ENCODE measurements at regions not wholly inside any gene's neighbourhood (a gene's known extent, or its start where the extent isn't known, plus 50 kb on each side); places are given as distances from the start of the nearest gene placed in this dataset.

DNA sequence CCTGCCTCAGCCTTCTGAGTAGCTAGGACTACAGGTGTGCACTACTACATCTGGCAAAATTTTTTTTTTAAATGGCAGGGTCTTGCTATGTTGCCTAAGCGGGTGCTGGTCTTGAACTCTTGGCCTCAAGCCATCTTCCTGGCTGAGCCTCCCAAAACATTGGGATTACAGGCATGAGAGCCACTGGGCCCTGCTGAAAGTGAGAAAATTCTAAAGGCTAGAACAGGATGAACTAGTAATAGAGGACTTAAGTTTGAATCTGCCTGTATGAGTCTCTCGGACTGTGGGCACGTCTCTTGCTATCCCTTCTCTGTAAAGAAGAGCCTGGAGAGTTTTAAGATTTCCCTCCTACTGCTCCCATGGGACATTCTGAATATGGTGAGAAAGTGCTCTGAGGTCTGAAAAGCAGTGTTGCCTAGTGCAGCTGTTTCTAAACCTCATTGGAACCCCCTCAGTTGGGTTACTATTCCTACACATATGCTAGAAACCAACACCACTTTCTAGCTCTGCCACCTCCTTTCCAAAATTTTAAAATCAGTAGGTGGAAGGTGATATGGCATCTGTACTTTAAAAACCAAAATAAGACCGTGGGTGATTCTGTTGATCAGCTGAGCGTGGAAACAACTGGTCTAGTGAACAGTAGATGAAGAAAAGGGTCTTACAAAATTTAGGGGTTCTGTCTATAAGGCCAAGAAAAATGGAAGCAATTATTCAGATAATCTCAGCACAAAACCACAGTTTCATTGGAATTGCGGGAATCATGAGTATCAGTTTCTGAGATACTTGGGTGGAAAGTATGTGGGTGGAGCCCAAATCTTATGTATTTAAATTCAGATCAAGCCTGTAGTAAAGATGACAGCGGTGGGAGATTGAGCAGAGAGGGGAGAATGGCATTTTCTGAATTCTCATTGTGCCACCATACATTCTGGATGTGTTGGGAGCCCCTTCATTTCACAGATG is 259.8 kb upstream of the CXCR4 start:
- TF ChIP-seq POLR2AphosphoS5 (IDR thresholded peaks at IDR 0.05; ENCODE audit: low read depth, low read length) (no peak), FOXP2 (optimal IDR thresholded peaks at IDR 0.05; ENCODE audit: borderline replicate concordance, extremely low read depth, extremely low read length, insufficient read depth) (no peak), TAF1 (IDR thresholded peaks at IDR 0.05; ENCODE audit: borderline replicate concordance, insufficient read depth, low read length) (no peak), SIN3A (IDR thresholded peaks at IDR 0.05; ENCODE audit: borderline replicate concordance, insufficient read depth, low read length) (no peak)
- TF ChIP-seq, protein P1, sequence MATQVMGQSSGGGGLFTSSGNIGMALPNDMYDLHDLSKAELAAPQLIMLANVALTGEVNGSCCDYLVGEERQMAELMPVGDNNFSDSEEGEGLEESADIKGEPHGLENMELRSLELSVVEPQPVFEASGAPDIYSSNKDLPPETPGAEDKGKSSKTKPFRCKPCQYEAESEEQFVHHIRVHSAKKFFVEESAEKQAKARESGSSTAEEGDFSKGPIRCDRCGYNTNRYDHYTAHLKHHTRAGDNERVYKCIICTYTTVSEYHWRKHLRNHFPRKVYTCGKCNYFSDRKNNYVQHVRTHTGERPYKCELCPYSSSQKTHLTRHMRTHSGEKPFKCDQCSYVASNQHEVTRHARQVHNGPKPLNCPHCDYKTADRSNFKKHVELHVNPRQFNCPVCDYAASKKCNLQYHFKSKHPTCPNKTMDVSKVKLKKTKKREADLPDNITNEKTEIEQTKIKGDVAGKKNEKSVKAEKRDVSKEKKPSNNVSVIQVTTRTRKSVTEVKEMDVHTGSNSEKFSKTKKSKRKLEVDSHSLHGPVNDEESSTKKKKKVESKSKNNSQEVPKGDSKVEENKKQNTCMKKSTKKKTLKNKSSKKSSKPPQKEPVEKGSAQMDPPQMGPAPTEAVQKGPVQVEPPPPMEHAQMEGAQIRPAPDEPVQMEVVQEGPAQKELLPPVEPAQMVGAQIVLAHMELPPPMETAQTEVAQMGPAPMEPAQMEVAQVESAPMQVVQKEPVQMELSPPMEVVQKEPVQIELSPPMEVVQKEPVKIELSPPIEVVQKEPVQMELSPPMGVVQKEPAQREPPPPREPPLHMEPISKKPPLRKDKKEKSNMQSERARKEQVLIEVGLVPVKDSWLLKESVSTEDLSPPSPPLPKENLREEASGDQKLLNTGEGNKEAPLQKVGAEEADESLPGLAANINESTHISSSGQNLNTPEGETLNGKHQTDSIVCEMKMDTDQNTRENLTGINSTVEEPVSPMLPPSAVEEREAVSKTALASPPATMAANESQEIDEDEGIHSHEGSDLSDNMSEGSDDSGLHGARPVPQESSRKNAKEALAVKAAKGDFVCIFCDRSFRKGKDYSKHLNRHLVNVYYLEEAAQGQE (IDR thresholded peaks at IDR 0.05; ENCODE audit: insufficient read depth in 1 of 2, low read depth in 2 of 2, low read length in 2 of 2) = no peak

DNA sequence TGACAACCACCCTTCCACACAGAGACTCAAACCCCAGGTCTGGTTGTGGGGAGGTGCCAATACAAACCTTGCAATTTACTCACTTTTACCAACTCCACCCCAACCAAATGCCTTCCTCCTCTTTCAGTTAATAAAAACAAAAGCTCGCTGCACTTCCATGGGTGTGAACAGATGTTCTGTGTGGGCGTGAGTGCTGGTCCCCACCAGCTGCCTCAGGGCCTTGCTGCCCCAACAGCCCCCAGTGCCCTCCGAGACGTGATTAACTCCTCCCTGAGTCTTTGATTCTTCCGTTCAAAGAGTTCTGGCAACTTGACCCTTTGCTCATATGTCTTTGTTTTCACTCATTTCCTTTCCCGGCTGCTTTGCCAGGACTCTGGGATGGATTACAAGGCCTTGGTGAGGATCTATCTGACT is 258.9 kb upstream of the CXCR4 start:
- TF ChIP-seq FOXP2 (optimal IDR thresholded peaks at IDR 0.05; ENCODE audit: borderline replicate concordance, extremely low read depth, extremely low read length, insufficient read depth) (no peak), SIN3A (IDR thresholded peaks at IDR 0.05; ENCODE audit: borderline replicate concordance, insufficient read depth, low read length) (no peak), TAF1 (IDR thresholded peaks at IDR 0.05; ENCODE audit: borderline replicate concordance, insufficient read depth, low read length) (no peak), POLR2AphosphoS5 (IDR thresholded peaks at IDR 0.05; ENCODE audit: low read depth, low read length) (no peak)
- TF ChIP-seq, protein P1 (IDR thresholded peaks at IDR 0.05; ENCODE audit: insufficient read depth in 1 of 2, low read depth in 2 of 2, low read length in 2 of 2) = no peak

DNA sequence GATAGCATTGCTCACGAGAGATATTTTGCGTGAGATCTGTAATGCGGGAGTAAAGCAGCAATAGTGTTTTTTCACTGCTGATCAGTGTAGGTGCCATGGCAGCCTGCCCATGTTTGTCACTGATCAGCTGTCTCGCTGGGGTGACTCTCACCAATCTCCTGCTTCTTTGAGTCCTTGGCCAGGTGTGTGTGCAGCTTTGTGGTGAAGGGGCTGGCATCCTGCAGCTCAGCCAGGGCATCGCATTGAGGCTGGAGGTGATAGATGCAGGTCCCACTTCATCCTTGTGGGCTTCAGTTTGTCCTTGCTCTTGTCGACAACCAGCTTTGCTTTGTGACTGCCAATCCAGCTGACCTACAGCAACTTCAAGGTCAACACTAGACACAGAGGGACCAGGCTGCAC is 258.3 kb upstream of the CXCR4 start:
- no peak for TF ChIP-seq SIN3A (IDR thresholded peaks at IDR 0.05; ENCODE audit: borderline replicate concordance, insufficient read depth, low read length)

DNA sequence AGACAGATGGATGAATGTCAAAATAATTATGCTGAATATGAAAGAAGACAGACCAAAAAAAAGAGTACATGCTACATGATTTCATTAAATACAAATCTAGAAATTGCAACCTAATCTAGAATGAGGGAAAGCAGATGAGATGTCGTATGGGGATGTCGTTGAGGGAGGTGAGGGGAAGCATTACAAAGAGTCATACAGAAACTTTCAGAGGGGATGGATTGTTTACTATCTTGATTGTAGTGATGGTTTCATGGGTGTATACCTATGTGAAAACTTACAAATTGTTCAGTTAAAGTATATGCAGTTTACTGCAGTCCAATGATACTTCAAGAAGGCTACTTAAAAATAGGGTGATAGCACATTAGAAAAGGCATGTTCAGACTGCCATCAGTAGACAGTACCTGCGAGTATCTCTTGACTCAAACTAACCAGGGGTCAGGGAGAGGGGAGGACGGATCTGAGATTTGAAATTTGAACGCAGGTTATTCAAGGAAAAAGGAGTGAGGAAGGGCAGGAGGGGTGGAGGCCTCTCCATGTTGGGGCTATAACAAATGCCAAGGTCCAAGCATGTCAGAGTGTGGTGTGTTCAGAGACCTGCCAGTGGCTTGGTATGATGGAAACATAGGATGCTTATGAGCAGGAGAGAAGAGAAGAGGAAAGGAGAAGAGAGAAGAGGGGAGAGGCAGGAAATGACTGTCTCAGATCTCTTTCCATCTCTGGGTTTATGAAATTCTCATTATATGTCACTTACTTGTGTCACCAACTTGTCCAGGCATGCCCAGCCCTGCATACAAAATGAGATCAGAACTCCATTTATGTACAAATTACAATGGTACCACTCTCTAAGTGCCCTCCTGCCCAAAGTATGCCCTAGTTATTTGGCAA is 257.3 kb upstream of the CXCR4 start:
- no peak for TF ChIP-seq FOXP2 (optimal IDR thresholded peaks at IDR 0.05; ENCODE audit: borderline replicate concordance, extremely low read depth, extremely low read length, insufficient read depth)
- no peak for TF ChIP-seq SIN3A (IDR thresholded peaks at IDR 0.05; ENCODE audit: borderline replicate concordance, insufficient read depth, low read length)
- TF ChIP-seq, protein P1 (IDR thresholded peaks at IDR 0.05; ENCODE audit: insufficient read depth in 1 of 2, low read depth in 2 of 2, low read length in 2 of 2) = no peak

DNA sequence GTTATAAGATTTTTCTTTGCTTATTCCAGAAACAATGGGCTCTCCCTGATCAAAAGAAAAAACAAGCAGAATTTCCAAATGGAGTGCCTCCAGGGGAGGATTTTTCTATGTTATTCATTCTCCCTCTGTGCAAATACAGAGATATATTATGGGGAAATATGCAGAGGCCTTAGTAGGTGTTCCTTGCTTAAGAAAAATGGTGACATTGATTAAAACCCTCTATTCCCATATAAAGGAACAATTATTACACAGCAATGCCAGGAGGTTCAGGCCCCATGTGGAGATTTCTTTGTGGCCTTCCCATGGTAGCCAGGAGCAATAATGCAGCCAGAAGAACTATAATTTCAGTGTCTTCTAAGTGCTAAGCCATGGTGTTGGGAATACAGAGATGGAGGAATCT is 255.9 kb upstream of the CXCR4 start:
- TF ChIP-seq, protein P1 (IDR thresholded peaks at IDR 0.05; ENCODE audit: insufficient read depth in 1 of 2, low read depth in 2 of 2, low read length in 2 of 2) = no peak
- no peak for TF ChIP-seq TAF1 (IDR thresholded peaks at IDR 0.05; ENCODE audit: borderline replicate concordance, insufficient read depth, low read length)
- no peak for TF ChIP-seq POLR2AphosphoS5 (IDR thresholded peaks at IDR 0.05; ENCODE audit: low read depth, low read length)
- no peak for TF ChIP-seq SIN3A (IDR thresholded peaks at IDR 0.05; ENCODE audit: borderline replicate concordance, insufficient read depth, low read length)
- TF ChIP-seq FOXP2 (optimal IDR thresholded peaks at IDR 0.05; ENCODE audit: borderline replicate concordance, extremely low read depth, extremely low read length, insufficient read depth) = no peak
